ENCODE measurements at regions not wholly inside any gene's neighbourhood (a gene's known extent, or its start where the extent isn't known, plus 50 kb on each side); places are given as distances from the start of the nearest gene placed in this dataset.

DNA sequence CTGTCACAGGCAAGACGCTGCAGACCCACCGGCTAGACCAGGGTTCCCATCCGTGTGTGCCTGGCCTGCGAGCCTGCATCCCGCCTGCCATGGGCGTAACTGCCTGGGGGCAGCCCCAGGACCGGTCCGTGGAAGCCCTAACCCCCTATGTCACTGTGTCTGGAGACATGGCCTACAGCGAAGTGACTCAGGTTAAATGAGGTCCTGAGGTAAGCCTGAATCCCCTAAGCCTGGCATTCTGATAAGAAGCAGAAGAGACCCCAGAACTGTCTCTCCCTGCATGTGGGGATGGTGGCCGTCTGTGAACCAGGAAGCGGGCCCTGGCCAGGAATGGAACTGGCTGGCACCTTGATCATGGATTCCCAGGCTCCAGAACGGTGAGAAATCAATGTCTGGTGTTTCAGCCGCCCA lies 570.1 kb downstream of the BRD1 start:
- H3K36me3 Mint-ChIP-seq, result no peaks in the 10 kb centered on the region

DNA sequence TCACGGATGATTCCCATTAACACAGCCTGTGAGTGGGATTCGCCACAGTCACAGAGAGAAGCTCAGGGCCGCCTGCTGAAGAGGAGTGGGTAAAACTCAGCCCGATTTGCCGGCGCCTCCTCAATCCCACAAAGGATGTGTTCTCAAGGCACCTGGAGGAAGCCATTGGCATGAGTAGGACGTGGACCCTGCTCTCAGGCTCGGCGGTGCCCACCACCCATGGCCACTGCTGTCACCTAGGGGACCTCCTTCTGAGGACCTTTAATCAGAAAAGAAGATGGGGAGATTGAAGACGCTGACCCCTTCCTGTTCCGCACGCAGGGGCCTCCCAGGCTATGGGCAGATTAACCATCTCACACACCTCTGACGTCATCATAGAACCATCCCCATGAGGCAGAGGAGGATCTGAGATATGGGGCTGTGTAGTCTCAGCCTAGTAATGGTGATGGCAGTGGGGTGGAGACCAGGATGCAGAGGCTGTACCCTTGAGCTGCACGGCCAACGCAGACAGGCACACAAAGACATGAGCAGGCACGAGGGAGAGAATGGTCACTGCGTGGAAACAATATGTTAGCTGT lies 571.8 kb downstream of the BRD1 start:
- no peak for DNase-seq
- Mint-ChIP-seq H3K36me3 (no peaks in the 10 kb centered on the region), H3K27ac (no peak overlapping the region), H3K9me3 (no peaks in the 10 kb centered on the region), H3K4me1 (no peaks in the 10 kb centered on the region), H3K27me3 (ENCODE audit: low read depth in 2 of 2) (peaks cover 11 to 15% of the 10 kb centered on the region in 2 donors), H3K4me3 (no peak overlapping the region)
- no peak for ATAC-seq
- intact Hi-C loops (cut with micrococcal nuclease), result no loop called here
- Histone ChIP-seq H3K36me3 (ENCODE audit: control insufficient read depth, insufficient read depth, low read length) (no peaks in the 10 kb centered on the region), H3K4me3 (ENCODE audit: low read length) (no peak overlapping the region), H3K9me3 (ENCODE audit: control insufficient read depth, insufficient read depth, low read length) (no peaks in the 10 kb centered on the region), H3K4me1 (ENCODE audit: control insufficient read depth, insufficient read depth, low read length) (no peaks in the 10 kb centered on the region), H3K27me3 (ENCODE audit: control insufficient read depth, insufficient read depth, low read length) (no peaks in the 10 kb centered on the region), H3K27ac (ENCODE audit: low read length) (no peak overlapping the region)
- WGBS (ENCODE audit: insufficient coverage), result 89% methylated on average over 16 of the region's 17 CpGs
- TF ChIP-seq, protein P1, sequence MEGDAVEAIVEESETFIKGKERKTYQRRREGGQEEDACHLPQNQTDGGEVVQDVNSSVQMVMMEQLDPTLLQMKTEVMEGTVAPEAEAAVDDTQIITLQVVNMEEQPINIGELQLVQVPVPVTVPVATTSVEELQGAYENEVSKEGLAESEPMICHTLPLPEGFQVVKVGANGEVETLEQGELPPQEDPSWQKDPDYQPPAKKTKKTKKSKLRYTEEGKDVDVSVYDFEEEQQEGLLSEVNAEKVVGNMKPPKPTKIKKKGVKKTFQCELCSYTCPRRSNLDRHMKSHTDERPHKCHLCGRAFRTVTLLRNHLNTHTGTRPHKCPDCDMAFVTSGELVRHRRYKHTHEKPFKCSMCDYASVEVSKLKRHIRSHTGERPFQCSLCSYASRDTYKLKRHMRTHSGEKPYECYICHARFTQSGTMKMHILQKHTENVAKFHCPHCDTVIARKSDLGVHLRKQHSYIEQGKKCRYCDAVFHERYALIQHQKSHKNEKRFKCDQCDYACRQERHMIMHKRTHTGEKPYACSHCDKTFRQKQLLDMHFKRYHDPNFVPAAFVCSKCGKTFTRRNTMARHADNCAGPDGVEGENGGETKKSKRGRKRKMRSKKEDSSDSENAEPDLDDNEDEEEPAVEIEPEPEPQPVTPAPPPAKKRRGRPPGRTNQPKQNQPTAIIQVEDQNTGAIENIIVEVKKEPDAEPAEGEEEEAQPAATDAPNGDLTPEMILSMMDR (IDR thresholded peaks at IDR 0.05), result no peak

More for the DNA sequence above, 570.1 kb downstream of the BRD1 start:
- TF ChIP-seq, protein P1 (IDR thresholded peaks at IDR 0.05), result no peak
- Mint-ChIP-seq H3K4me3 (no peak overlapping the region), H3K27me3 (ENCODE audit: low read depth in 2 of 2) (peaks cover 0 to 2% of the 10 kb centered on the region in 2 donors), H3K4me1 (no peaks in the 10 kb centered on the region), H3K9me3 (no peaks in the 10 kb centered on the region), H3K27ac (no peak overlapping the region)
- DNase-seq, result no peak
- no peak overlapping the region for H3K4me3 ChIP-seq (ENCODE audit: low read length)
- H3K27ac ChIP-seq (ENCODE audit: low read length), result no peak overlapping the region
- no peaks in the 10 kb centered on the region for H3K36me3 ChIP-seq (ENCODE audit: control insufficient read depth, insufficient read depth, low read length)
- H3K27me3 ChIP-seq (ENCODE audit: control insufficient read depth, insufficient read depth, low read length), result no peaks in the 10 kb centered on the region
- WGBS (ENCODE audit: insufficient coverage), result 93% methylated on average over 13 of the region's 13 CpGs
- intact Hi-C loops (cut with micrococcal nuclease), result no loop called here
- ATAC-seq, result no peak
- H3K9me3 ChIP-seq (ENCODE audit: control insufficient read depth, insufficient read depth, low read length), result no peaks in the 10 kb centered on the region
- H3K4me1 ChIP-seq (ENCODE audit: control insufficient read depth, insufficient read depth, low read length), result no peaks in the 10 kb centered on the region

DNA sequence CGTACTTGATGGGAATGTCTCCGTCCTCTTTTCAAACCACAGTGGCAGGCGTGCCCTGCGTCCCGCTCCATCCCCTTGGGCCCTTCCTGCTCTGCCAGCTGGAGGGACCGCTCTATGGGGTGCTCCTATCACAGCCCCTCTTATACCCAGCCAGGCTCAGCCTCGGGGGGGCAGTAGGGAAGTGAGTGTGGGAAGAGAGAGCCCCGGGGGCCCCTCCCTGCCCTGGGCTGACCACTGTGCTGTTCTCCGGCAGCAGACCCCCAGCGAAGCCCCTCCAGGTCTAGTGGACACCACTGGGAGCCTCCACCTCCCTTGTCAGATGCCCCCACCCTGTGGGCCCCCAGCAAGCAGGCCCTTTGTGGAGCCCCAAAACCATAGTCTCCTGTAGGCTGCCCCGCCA lies 572.5 kb downstream of the BRD1 start:
- Histone ChIP-seq H3K9me3 (ENCODE audit: control insufficient read depth, insufficient read depth, low read length) (no peaks in the 10 kb centered on the region), H3K4me1 (ENCODE audit: control insufficient read depth, insufficient read depth, low read length) (no peaks in the 10 kb centered on the region), H3K27me3 (ENCODE audit: control insufficient read depth, insufficient read depth, low read length) (no peaks in the 10 kb centered on the region), H3K36me3 (ENCODE audit: control insufficient read depth, insufficient read depth, low read length) (no peaks in the 10 kb centered on the region), H3K27ac (ENCODE audit: low read length) (no peak overlapping the region), H3K4me3 (ENCODE audit: low read length) (no peak overlapping the region)
- intact Hi-C loops (cut with micrococcal nuclease), result no loop called here
- Mint-ChIP-seq H3K27ac (no peak overlapping the region), H3K4me3 (no peak overlapping the region), H3K36me3 (no peaks in the 10 kb centered on the region), H3K9me3 (no peaks in the 10 kb centered on the region), H3K4me1 (no peaks in the 10 kb centered on the region), H3K27me3 (ENCODE audit: low read depth in 2 of 2) (peaks cover 12 to 19% of the 10 kb centered on the region in 2 donors)
- TF ChIP-seq, protein P1 (IDR thresholded peaks at IDR 0.05), result no peak
- 86% methylated on average over 10 of the region's 11 CpGs for WGBS (ENCODE audit: insufficient coverage)
- ATAC-seq (no peak), DNase-seq (no peak)

DNA sequence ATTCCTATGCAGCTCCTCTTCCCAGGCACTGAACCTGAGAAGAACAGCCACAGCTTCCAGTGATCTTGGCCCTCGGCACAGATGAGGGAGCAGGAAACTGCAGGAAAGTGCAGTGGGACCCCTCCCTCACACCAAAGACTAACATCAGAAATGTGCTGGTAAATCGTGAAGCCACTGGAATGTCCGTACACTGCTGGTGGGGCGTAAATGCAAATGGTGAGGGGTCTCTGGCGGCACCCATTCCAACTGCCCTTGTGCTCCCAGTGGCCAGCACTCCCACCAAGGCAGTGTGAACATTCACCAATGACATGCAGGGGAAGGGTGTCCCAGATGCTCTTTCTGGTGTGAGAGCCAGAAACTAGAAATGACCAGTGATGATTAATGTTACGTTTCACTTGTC lies 574.0 kb downstream of the BRD1 start:
- TF ChIP-seq, protein P1 (IDR thresholded peaks at IDR 0.05), result no peak
- no peaks in the 10 kb centered on the region for H3K9me3 Mint-ChIP-seq
- no peak for DNase-seq
- Histone ChIP-seq H3K36me3 (ENCODE audit: control insufficient read depth, insufficient read depth, low read length) (no peaks in the 10 kb centered on the region), H3K27ac (ENCODE audit: low read length) (no peak overlapping the region), H3K4me3 (ENCODE audit: low read length) (no peak overlapping the region), H3K27me3 (ENCODE audit: control insufficient read depth, insufficient read depth, low read length) (no peaks in the 10 kb centered on the region), H3K9me3 (ENCODE audit: control insufficient read depth, insufficient read depth, low read length) (no peaks in the 10 kb centered on the region), H3K4me1 (ENCODE audit: control insufficient read depth, insufficient read depth, low read length) (no peaks in the 10 kb centered on the region)
- intact Hi-C loops (cut with micrococcal nuclease), result no loop called here
- peaks cover 15 to 19% of the 10 kb centered on the region in 2 donors for H3K27me3 Mint-ChIP-seq (ENCODE audit: low read depth in 2 of 2)
- H3K36me3 Mint-ChIP-seq, result no peaks in the 10 kb centered on the region
- H3K4me3 Mint-ChIP-seq, result no peak overlapping the region
- no peaks in the 10 kb centered on the region for H3K4me1 Mint-ChIP-seq
- no peak overlapping the region for H3K27ac Mint-ChIP-seq
- 87% methylated on average over 6 of the region's 6 CpGs for WGBS (ENCODE audit: insufficient coverage)
- ATAC-seq, result no peak
